Uterus (tissue), 2 donors: ENCODE measurements at regions not wholly inside any gene's neighbourhood (a gene's known extent, or its start where the extent isn't known, plus 50 kb on each side); places are given as distances from the start of the nearest gene placed in this dataset.

ENCODE experiments used
- CTCF ChIP-seq, 4 experiments: fragments of 200-600 bp in 2 of 4; fragments of 450-650 bp in 2 of 4; sonication (generic) in 2 of 4; IDR thresholded peaks; one replicate each; pipeline ENCODE4 v1.5.1; 2016 to 2019; ENCODE audit warnings: antibody characterized with exemption in 4 of 4, mild to moderate bottlenecking in 2 of 4, moderate library complexity in 1 of 4
- POLR2A ChIP-seq, 2 donors: fragments of 450-650 bp; IDR thresholded peaks; one replicate each; pipeline ENCODE4 v1.6.1; 2016; ENCODE audit warnings: antibody characterized with exemption in 2 of 2, mild to moderate bottlenecking in 1 of 2, moderate library complexity in 1 of 2

GRCh38 chr3:168914662-168915061, 748.9 kb downstream of the MECOM start:
- TF ChIP-seq CTCF (IDR thresholded peaks at IDR 0.05) (no peak), POLR2A (IDR thresholded peaks at IDR 0.05) (no peak)
